ENCODE measurements at regions not wholly inside any gene's neighbourhood (a gene's known extent, or its start where the extent isn't known, plus 50 kb on each side); places are given as distances from the start of the nearest gene placed in this dataset.

DNA sequence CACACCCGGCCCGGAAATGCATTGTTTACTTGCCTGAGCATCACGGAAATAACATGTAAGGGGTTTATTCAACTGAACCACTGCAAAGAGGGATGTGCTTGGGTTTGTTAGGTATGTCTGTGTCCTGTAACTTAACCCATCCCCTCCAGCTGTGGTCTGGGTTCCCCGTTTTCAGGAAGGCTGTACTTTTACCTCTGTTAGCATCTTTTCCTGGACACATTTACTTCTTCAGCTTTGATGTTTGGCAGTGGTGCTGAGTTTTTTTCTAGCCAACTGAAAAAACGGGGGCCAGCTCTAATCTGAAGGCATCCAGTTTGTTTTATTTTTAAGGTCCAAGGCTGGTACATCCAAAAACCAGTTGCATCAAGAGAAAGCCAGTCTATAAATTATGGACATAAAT lies 561.8 kb downstream of the BNC2 start:
- dilution Hi-C loops (cut with MboI; ENCODE audit: extremely low pct_ligation_motif_present, low sequenced_read_pairs) = no loop called here
- no peak overlapping the region for H3K27ac ChIP-seq (ENCODE audit: control insufficient read depth, insufficient read depth, low read length)
- no peak overlapping the region for H3K9ac ChIP-seq (ENCODE audit: control insufficient read depth, extremely low read depth, insufficient read depth, low read length)

DNA sequence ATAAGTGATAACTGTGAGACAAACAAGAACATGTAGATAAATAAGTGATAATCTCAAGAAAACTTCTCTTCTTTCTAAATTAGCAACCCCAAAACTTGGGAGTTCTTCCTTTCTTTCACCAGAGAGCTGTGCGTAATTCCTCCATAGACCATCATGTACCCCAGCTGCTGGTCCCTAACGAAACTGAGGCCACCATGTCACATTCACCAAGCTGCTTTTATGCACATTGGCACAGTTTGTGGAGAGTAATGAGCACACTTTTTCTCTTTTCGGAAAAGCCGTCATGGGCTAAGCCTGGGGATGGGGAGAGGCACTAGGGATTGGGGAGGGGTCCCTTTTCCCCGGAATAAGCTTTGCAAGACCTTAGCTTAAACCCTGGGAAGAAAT lies 561.4 kb downstream of the BNC2 start:
- no peaks in the 10 kb centered on the region for H3K9me3 ChIP-seq (ENCODE audit: control insufficient read depth, low read depth, low read length)
- H3K79me2 ChIP-seq (ENCODE audit: control insufficient read depth, insufficient read depth, low read length) = no peaks in the 10 kb centered on the region
- dilution Hi-C loops (cut with MboI; ENCODE audit: extremely low pct_ligation_motif_present, low sequenced_read_pairs) = no loop called here
- H3K27ac ChIP-seq (ENCODE audit: control insufficient read depth, insufficient read depth, low read length) = no peak overlapping the region
- no peak overlapping the region for H3K9ac ChIP-seq (ENCODE audit: control insufficient read depth, extremely low read depth, insufficient read depth, low read length)
- no peaks in the 10 kb centered on the region for H3K36me3 ChIP-seq (ENCODE audit: control insufficient read depth in 2 of 2, extremely low read depth in 1 of 2, insufficient read depth in 2 of 2, low read length in 2 of 2)
- peaks cover 16% of the 10 kb centered on the region for H3K27me3 ChIP-seq (ENCODE audit: control insufficient read depth, extremely low read depth, insufficient read depth, low read length)
- TF ChIP-seq, protein P1, sequence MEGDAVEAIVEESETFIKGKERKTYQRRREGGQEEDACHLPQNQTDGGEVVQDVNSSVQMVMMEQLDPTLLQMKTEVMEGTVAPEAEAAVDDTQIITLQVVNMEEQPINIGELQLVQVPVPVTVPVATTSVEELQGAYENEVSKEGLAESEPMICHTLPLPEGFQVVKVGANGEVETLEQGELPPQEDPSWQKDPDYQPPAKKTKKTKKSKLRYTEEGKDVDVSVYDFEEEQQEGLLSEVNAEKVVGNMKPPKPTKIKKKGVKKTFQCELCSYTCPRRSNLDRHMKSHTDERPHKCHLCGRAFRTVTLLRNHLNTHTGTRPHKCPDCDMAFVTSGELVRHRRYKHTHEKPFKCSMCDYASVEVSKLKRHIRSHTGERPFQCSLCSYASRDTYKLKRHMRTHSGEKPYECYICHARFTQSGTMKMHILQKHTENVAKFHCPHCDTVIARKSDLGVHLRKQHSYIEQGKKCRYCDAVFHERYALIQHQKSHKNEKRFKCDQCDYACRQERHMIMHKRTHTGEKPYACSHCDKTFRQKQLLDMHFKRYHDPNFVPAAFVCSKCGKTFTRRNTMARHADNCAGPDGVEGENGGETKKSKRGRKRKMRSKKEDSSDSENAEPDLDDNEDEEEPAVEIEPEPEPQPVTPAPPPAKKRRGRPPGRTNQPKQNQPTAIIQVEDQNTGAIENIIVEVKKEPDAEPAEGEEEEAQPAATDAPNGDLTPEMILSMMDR (optimal IDR thresholded peaks at IDR 0.05 in 1 of 3, IDR thresholded peaks at IDR 0.05 in 1 of 3, conservative IDR thresholded peaks at IDR 0.05 in 1 of 3; ENCODE audit: extremely low read depth in 1 of 3, insufficient read depth in 2 of 3, low read length in 3 of 3) = no peak
- no peak for TF ChIP-seq EZH2 (IDR thresholded peaks at IDR 0.05; ENCODE audit: low read length)
- H4K20me1 ChIP-seq (ENCODE audit: control insufficient read depth, extremely low read depth, insufficient read depth, low read length) = no peaks in the 10 kb centered on the region
- H3K4me2 ChIP-seq (ENCODE audit: control insufficient read depth, extremely low read depth, insufficient read depth, low read depth, low read length) = no peak overlapping the region
- no peak overlapping the region for H2AFZ ChIP-seq (ENCODE audit: control insufficient read depth, low read length)
- no peaks in the 10 kb centered on the region for H3K9me1 ChIP-seq (ENCODE audit: control insufficient read depth, extremely low read depth, insufficient read depth, low read length)
- no peaks in the 10 kb centered on the region for H3K4me1 ChIP-seq (ENCODE audit: control insufficient read depth, extremely low read depth, insufficient read depth, low read length)
- FAIRE-seq = no peak
- no peak for DNase-seq (ENCODE audit: low read depth, low spot score)
- H3K4me3 ChIP-seq (ENCODE audit: control insufficient read depth in 2 of 3, extremely low read depth in 1 of 3, insufficient read depth in 2 of 3, low read depth in 1 of 3, low read length in 3 of 3) = no peak overlapping the region

More for the DNA sequence above, 561.8 kb downstream of the BNC2 start:
- no peaks in the 10 kb centered on the region for H3K4me1 ChIP-seq (ENCODE audit: control insufficient read depth, extremely low read depth, insufficient read depth, low read length)
- H3K79me2 ChIP-seq (ENCODE audit: control insufficient read depth, insufficient read depth, low read length) = no peaks in the 10 kb centered on the region
- peaks cover 16% of the 10 kb centered on the region for H3K27me3 ChIP-seq (ENCODE audit: control insufficient read depth, extremely low read depth, insufficient read depth, low read length)
- no peaks in the 10 kb centered on the region for H3K36me3 ChIP-seq (ENCODE audit: control insufficient read depth in 2 of 2, extremely low read depth in 1 of 2, insufficient read depth in 2 of 2, low read length in 2 of 2)
- no peak overlapping the region for H3K4me3 ChIP-seq (ENCODE audit: control insufficient read depth in 2 of 3, extremely low read depth in 1 of 3, insufficient read depth in 2 of 3, low read depth in 1 of 3, low read length in 3 of 3)
- no peaks in the 10 kb centered on the region for H3K9me1 ChIP-seq (ENCODE audit: control insufficient read depth, extremely low read depth, insufficient read depth, low read length)
- no peaks in the 10 kb centered on the region for H3K9me3 ChIP-seq (ENCODE audit: control insufficient read depth, low read depth, low read length)
- no peak overlapping the region for H3K4me2 ChIP-seq (ENCODE audit: control insufficient read depth, extremely low read depth, insufficient read depth, low read depth, low read length)
- TF ChIP-seq, protein P1 (optimal IDR thresholded peaks at IDR 0.05 in 1 of 3, IDR thresholded peaks at IDR 0.05 in 1 of 3, conservative IDR thresholded peaks at IDR 0.05 in 1 of 3; ENCODE audit: extremely low read depth in 1 of 3, insufficient read depth in 2 of 3, low read length in 3 of 3) = no peak
- TF ChIP-seq EZH2 (IDR thresholded peaks at IDR 0.05; ENCODE audit: low read length) = no peak
- H2AFZ ChIP-seq (ENCODE audit: control insufficient read depth, low read length) = no peak overlapping the region
- FAIRE-seq (no peak), DNase-seq (ENCODE audit: low read depth, low spot score) (no peak)
- no peaks in the 10 kb centered on the region for H4K20me1 ChIP-seq (ENCODE audit: control insufficient read depth, extremely low read depth, insufficient read depth, low read length)
